ENCODE measurements at regions not wholly inside any gene's neighbourhood (a gene's known extent, or its start where the extent isn't known, plus 50 kb on each side); places are given as distances from the start of the nearest gene placed in this dataset.

DNA sequence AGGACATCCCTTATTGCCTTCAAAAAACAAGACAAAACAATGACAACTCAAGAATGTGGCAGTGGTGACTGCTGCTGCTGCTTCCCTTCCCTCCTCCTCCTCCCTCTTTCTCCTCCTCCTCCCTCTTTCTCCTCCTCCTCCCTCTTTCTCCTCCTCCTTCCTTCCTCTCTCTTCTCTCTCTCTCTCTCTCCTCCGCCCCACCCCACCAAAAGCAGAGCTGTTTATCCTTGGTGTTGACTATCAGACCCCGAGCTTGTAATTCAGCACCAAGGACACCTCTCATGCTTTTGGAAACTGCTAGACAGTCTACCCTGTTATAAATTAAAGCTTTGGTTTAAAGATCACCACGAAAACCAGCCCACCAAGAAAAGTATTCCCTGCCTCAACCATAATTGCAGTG is 72.4 kb upstream of the IFNAR2 start:
- DNase-seq = no peak

DNA sequence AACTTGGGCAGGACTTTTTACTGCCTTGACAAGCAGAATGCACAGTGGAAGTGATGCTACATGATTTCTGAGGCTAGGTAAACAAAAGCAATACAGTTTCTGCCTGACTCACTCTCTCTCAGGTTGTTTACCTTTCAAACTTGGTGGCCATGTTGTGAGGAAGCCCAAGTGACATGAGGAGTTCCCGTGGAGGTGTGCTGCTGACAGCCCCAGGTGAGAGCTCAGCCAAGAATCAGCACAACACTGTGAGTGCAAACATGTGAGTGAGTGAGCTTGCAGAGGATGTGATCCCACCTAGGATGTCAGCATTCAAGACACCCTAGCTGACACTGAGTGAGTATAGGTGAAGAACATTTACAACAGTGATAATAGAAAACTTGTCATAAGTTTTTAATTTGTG is 71.1 kb upstream of the IFNAR2 start:
- no peak for DNase-seq

DNA sequence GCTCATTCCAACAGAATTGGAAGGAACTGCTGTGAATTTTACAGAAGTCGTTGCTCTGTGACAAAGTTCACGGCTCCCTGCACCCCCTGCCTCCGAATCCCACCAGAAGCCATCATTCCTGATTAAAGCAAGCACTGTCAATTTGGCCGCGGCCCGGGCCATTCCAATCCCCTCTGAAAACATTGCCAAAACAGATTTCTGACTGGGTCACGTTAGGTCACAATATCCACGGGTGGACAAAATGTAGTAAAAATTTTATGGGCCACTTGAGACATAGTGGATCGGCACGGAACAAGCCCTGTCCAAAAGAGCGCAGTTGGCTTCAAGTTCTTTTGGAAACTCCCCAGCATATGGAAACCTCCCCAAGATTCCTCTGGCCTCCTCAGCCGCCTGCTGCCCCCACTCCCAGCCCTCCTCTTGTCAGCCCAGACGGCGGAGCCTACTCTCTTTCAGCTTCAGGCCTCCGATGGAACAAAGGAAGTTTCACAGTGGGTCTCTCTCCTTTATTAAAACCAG is 67.2 kb upstream of the IFNAR2 start:
- DNase-seq = no peak

DNA sequence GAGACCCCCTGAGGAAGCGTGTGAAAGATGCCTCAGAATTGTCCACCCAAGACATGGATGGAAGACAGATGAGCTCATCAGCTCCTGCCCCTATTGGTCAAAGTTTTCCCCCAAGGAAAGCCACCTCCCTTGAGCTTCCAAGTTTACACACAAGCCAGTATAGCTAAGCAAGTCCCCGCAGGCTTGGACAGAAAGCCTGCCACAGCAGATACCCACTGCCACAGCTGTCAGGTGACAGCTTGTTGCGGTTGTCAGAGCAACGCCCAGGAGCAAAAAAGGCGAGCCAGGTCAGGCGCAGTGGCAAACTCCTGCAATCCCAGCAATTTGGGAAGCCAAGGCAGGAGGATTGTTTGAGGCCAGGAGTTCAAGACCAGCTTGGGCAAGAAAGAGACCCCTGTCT is 60.9 kb upstream of the IFNAR2 start:
- no peak for DNase-seq

GRCh38 chr21:33169359-33169758 is 60.4 kb upstream of the IFNAR2 start:
- no peak for DNase-seq

DNA sequence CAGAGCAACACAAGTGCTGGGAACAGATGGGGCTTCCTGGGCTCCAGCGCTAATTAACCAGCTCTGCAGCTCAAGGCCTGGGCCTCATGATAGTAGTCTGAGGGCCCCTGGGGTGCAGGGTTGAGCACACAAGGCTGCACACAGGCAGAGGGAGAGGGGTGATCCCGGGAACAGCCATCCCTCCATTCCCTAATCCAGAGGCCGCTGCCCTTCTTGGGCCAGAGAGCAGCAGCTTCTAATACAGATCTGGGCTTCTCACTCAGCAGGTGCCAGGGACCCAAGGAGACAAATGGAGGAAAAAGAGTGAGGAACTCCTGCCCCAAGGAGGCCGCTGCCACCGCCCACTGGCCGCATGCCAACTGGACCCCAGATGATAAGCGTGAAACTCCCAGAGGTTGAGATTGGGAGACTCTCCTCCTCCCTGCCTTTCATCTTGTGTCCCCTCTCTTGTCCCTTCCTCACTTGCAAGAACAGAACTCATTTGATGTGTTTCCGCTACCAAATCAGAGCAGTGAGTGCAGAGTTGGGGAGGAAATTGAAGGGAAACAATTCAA is 58.0 kb upstream of the IFNAR2 start:
- DNase-seq = no peak

GRCh38 chr21:33174756-33175155 is 55.0 kb upstream of the IFNAR2 start:
- DNase-seq = no peak
